ENCODE measurements at regions not wholly inside any gene's neighbourhood (a gene's known extent, or its start where the extent isn't known, plus 50 kb on each side); places are given as distances from the start of the nearest gene placed in this dataset.
"Not testable (repeated sequence)": the region's sequence is repeated elsewhere in the genome, so short reads cannot be mapped to it uniquely, and the experiment has no call there.

DNA sequence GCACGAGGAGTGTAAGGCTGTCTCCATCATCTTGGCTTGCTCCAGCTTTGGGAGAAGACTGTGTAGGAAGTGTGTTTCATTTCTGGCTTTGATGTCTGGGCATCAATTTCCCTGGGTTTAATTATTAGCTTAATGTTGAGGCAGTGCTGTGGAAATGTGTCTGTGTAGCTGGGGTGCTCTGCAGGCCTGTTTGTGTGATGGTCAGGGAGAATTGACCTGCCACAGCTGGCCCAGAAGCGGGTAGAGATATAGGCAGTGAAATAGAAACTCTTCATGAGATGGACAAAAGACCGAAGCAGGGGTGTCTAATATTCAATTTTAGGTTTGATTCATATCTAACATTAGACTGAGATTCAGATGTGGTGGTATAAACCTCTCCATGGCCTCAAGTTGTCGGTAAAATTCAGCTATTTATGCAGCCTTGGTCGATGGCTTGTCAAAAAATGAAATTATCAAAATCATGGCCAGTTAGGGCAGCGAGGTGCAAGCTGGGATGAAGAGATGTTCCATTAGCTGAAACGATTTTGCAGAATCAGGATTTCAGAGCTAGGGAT, 95.3 kb upstream of the SNX9 start:
- DNase-seq (ENCODE audit: low spot score): no peak

DNA sequence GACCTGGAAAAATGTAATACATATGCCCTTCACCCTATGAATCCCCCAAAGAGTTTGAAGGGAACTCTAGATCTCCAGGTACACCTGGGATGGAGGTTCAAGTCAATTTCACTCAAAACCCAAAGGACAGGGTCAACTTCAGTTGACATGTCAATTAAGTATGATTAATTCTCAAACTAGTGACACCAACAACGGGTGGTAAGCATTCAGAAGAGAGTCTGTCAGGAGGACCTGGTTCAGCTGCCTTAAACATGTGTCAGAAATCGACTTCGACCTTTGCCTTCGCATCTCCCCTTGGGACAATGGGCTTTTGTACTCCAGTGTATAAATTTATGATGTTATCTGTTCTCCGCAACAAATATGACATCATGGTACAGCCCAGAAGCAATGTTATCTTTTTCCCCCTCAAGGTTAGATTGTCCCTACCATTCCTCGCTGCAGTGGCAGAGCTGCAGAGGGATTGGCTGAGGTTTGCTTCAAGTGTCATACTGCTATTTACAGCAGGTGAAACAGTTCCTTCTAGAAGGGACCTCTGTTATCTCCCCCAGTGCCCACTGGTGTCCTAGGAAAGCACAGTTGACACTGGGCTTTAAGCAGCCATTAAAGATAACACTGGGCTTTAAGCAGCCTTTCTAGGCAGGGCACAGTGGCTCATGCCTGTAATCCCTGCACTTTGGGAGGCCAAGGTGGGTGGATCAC, 94.7 kb upstream of the SNX9 start:
- no peak for DNase-seq (ENCODE audit: low spot score)

DNA sequence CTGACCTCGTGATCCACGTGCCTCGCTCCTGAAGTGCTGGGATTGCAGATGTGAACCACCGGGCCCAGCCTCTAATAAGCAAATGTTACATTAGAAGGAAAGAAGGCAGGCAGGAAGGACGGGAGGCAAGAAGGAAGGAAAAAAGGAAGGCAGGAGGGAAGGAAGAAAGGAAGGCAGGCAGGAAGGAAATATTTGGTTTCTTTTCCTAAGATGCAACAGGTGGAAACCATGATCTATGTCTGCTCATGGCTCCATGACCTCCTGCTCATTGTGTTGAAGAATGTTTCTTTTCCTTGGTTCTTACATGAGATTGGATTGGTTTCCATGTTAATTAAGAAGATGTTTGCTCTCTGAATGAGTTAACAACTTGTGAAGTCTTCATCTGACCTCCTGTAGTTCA, 91.8 kb upstream of the SNX9 start:
- no peak for DNase-seq (ENCODE audit: low spot score)

DNA sequence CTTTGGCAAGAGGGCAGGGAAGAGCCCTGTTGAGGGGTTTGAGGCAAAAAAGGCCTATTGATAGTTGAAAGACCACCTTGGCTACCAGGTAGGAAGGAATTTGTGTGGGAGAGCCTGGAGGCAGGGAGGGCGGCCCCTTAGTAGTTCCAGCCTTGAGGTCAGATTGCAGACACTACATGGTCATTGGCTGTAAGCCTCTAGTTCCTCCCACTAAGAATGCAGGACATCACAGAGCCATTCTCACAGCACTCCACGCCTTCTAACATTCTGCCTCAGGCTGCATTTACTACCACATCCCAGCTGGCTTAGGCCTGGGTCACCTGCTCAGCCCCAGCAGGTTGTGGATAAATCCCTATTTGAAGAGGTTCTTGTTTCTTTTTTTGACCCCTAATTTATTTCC, 91.0 kb upstream of the SNX9 start:
- DNase-seq (ENCODE audit: low spot score): no peak

DNA sequence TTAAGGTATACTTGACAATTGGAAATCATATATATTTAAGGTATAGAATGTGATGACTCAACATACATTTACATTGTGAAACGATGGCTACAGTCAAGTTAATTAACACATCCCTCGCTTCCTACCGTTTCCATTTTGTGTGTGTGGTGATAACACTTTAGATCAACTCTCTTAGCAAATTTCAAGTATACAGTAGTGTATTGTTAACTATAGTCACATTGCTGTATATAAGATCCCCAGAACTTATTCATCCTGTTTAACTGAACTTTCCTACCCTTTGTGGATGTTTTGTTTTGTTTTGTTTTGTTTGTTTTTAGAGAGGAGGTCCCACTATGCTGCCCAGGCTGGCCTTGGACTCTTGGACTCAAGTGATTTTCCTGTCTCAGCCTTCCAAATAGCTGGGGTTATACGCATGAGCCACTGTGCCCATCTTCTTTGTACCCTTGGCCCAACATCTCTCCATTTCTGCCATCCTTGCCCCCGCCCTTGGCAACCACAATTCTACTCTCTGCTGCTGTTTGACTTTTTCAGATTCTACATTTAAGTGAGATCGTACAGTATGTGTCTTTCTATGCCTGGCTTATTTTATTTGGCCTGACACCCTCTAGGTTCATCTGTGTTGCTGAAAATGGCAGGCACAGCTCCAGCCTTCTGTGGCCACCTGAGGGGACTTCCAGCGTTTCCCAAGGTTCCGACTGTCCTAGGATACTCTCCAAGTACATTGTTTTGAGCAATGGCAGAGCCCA, 90.5 kb upstream of the SNX9 start:
- no peak for DNase-seq (ENCODE audit: low spot score)

DNA sequence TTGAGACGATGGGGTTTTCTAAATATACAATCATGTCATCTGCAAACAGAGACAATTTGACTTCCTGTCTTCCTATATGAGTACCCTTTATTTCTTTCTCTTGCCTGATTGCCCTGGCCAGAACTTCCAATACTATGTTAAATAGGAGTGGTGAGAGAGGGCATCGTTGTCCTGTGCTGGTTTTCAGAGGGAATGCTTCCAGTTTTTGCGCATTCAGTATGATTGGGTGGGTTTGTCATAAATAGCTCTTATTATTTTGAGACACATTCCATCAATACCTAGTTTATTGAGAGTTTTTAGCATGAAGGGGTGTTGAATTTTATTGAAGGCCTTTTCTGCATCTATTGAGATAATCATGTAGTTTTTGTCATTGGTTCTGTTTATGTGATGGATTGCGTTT, 86.5 kb upstream of the SNX9 start:
- not testable (repeated sequence) for DNase-seq (ENCODE audit: low spot score)

DNA sequence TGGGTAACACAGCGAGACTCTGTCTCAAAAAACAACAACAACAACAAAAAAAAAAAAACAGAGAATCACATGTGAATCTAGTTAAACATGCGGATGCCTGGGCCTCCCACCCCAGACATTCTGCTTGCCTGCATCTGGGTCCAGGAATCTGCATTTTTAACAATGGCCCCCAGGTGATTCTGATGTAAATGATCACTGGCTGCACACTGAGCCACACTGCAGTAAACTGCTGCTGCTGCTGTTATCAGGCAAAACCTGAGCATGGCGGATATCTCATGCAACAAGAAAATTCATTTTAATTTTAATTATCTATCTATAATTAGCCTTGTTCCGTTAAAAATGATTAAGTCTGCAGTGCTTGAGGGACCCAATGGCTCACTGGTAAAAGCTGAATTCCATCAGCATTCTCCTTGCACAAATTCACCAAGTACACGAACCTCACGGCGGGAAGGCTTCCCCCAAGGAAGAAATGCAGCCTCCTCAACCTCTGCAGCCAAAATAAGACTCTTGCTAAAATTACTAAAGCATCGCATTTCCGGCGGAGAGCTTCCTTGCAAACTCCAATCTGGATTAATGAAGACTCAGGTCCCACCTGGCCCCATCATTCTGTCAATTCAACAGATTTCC, 81.6 kb upstream of the SNX9 start:
- no peak for DNase-seq (ENCODE audit: low spot score)

DNA sequence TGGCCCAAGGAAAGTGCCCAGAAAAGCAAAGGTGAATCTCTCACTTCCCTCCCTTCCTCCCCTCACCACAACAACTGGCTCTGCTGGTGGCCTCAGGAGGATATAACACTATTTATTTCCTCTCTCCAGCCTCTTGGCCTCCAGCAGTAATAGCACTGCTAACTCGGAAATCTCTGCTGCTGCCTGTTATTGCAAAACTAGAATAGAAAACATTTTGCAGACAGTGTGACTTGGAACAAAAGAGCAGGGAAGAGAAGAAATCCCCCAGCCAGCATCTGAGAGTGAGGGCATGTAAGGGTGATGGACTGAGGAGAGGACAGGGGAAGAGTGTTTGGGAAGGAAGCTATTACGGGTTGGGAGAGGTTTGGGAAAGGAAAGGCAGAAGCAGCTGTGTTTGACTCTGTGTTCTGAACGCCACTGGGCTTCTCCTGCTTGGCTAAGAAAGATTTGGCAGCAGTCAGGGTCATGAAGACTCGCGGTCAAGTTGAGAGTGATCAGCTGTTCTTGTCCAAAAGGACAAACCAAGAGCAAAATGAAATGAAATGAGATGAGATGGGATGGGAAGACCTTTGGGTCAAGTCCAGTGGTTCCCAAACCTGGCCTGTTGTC, 81.0 kb upstream of the SNX9 start:
- no peak for DNase-seq (ENCODE audit: low spot score)

DNA sequence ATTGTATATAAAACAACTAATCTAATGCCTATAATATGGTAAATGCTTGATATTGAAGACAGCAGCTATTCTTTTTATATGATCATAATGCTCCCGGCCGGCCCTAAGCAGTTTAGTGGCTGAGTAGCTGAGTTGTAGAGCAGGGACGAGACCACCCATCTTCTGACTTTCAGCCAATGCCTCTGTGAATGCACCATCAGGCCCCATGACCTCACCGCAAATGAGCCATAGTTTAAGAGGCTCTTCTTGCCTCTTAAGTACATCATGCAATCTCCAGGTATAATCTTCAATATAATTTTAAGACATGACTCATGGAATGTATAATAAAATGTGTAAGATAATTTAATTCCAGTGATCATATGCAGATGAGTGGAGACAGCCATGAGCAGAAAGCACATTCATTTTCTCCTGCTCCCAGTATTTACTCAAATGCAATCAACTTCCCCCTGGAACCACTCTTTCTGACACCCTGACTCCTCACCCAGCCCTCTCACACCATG, 78.9 kb upstream of the SNX9 start:
- DNase-seq (ENCODE audit: low spot score): no peak

DNA sequence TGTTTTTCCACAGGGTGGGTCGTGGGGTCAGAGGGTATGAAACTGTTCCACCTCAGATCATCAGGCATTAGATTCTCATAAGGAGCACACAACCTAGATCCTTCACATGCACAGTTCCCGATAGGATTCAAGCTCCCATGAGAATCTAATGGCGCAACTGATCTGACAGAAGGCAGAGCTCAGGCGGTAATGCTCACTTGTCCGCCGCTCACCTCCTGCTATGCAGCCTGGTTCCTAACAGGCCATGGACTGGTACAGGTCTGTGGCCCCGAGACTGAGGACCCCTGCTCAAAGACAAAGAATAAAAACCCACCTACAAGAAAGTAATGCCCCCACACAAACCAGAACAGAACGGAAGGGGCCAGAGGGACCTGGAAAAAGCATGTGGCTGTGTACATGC, 76.1 kb upstream of the SNX9 start:
- DNase-seq (ENCODE audit: low spot score): no peak

DNA sequence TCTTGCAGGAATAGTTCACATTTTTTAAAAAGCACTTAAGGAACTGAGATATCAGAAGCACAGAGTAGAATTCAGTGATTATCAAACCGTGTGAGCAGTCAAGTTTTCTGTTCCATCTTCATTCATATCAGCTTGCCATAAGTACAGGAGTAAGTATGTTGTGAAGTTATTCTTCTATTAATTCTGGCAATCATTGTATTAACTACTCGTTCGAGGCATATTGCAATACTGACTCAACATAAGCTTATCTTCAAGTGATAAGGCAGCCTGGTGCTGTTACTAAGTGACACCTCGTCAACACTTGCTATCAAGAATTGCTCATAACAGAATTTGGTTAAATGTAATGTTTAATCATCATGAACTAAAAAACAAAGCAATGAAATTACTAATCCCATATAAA, 75.7 kb upstream of the SNX9 start:
- no peak for DNase-seq (ENCODE audit: low spot score)

DNA sequence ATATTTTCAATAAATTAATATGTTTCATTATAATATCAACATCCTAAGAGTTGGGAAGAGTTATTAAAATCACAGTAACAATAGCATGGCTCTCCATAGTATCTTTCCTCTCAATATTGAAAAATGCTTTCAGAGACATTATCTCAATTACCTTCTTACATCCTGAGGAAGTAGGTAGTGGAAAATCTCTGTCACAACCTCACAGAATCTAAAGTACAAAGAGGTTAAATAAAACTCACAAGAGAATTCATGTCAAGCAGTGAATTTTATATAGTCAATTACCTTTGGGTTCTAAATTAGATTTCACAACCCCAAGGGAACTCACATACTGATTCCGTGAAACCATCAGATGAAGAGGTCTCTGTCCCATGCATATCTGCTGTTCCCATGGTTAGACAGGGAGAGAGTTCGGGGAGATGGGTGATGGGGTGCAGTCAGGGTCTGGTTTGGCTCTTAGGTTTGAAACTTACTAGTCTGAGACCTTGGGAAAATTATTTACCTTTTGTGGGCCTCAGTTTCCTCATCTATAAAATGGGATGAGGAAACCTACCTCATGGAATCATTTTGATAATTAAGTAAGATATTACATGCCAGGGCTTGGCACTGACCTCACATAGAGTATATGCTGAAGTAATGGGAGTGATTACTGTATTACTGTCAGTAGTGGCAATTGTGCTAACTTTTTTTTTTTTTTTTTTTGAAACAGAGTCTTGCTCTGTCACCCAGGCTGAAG, 74.0 kb upstream of the SNX9 start:
- DNase-seq (ENCODE audit: low spot score): no peak

DNA sequence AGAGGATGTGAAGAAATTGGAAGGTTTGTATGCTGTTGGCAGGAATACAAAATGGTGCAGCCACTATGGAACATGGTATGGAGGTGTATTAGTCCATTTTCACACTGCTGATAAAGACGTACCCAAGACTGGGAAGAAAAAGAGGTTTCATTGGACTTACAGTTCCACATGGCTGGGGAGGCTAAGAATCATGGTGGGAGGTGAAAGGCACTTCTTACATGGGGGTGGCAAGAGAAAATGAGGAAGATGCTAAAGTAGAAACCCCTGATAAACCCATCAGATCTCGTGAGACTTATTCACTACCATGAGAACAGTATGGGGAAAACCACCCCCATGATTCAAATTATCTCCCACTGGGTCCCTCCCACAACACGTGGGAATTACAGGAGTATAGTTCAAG, 72.1 kb upstream of the SNX9 start:
- not testable (repeated sequence) for DNase-seq (ENCODE audit: low spot score)

DNA sequence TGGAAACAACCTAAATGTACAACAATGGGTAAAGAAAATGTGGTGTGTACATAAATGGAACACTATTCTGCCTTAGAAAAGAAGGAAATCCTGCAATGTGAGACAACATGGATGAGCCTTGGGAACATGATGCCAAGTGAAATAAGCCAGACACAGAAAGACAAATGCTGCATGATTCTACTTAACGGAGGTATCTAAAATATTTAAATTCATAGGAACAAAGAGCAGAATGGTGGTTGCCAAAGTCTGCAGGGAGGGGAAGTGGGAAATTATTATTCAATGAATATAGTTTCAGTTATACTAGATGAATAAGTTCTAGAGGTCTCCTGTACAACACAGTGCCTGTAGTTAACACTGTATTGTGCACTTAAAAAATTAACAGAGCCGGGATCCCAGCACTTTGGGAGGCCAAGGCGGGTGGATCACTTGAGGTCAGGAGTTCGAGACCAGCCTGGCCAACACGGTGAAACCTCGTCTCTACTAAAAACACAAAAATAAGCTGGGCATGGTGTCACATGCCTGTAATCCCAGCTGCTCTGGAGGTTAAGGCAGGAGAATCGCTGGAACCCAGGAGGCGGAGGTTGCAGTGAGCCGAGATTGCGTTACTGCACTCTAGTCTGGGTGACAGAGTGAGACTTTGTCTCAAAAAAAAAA, 71.4 kb upstream of the SNX9 start:
- no peak for DNase-seq (ENCODE audit: low spot score)

DNA sequence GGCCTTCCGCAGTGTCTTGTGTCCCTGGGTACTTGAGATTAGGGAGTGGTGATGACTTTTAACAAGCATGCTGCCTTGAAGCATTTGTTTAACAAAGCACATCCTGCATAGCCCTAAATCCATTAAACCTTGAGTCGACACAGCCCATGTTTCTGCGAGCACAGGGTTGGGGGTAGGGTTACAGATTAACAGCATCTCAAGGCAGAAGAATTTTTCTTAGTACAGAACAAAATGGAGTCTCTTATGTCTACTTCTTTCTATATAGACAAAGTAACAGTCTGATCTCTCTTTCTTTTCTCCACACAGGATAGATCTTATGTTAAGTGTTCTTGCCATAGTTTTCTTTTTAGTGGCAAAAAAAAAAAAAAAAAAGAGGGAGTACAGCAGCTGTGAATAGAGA, 70.2 kb upstream of the SNX9 start:
- DNase-seq (ENCODE audit: low spot score): not testable (repeated sequence)

DNA sequence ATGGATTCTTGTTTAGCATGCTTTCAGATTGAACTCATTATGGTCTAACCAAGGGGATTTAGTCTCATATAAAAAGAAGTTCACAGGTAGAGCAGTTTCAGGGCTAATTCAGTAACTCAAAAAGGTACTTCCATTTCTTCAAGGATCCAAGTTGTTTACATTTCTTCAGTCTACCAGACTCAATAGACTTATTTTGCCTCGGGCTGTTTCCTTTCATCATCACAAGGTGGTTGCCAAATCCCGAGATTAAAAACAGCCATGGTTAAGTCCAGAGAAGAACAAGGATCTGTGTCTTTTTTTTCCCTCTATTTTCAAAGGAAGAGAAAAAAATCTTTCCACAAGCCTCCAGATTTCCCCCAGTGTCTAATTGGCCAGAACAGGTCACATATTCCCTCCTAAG, 69.8 kb upstream of the SNX9 start:
- DNase-seq (ENCODE audit: low spot score): no peak

DNA sequence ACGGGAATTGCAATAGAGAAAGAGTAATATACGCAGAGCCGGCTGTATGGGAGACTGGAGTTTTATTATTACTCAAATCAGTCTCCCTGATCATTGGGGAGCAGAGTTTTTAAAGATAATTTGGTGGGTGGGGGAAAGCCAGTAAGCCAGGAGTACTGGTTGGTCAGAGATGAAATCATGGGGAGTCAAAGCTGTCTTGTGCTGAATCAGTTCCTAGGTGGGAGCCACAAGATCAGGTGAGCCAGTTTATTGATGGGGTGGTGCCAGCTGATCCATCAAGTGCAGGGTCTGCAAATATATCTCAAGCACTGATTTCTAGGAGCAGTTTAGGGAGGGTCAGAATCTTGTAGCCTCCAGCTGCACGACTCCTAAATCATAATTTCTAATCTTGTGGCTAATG, 69.2 kb upstream of the SNX9 start:
- not testable (repeated sequence) for DNase-seq (ENCODE audit: low spot score)

DNA sequence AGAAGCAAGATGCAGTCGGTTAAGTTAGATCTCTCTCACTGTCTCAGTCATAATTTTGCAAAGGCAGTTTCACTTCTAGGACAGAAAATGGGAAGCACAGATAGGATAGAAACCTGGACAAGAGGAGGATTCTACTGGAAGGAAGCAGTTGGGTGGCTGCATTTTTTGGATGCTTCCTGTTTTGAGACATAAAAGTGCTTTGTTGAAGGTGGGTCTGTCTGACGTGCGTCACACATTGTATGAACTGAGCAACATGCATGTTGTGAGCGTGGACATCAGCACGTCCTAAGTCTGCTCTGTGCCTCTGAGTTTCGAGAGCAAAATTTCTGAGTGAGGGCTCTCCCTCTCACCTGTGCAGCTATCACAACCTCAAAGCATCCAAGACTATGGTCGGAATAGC, 68.7 kb upstream of the SNX9 start:
- DNase-seq (ENCODE audit: low spot score): no peak

DNA sequence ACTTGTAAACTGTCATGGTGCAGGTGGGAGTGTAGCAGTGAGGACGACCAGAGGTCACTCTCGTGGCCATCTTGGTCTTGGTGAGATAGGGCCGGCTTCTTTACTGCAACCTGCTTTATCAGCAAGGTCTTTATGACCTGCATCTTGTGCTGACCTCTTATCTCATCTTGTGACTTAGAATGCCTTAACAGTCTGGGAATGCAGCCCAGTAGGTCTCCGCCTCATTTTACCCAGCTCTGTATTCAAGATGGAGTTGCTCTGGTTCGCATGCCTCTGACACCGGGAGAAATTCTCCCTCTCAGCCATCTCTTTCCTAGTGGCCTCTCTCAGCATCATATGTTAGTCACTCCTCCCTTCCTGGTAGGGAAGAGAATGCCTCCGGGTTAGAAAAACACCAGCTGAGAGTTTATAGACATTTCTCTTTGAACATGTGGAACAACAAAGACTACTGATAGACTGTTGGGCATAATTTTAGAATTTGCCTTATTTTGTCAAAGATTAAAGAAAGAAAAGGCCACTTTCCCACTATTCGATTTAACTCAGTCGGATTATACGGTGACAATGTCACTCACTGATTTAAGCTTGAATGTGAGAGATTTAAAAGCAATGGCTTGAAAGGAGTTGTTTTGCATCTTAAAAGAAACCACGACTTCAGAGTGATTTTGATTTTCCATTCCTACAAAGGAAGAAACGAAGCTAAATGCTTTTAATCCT, 67.9 kb upstream of the SNX9 start:
- no peak for DNase-seq (ENCODE audit: low spot score)

DNA sequence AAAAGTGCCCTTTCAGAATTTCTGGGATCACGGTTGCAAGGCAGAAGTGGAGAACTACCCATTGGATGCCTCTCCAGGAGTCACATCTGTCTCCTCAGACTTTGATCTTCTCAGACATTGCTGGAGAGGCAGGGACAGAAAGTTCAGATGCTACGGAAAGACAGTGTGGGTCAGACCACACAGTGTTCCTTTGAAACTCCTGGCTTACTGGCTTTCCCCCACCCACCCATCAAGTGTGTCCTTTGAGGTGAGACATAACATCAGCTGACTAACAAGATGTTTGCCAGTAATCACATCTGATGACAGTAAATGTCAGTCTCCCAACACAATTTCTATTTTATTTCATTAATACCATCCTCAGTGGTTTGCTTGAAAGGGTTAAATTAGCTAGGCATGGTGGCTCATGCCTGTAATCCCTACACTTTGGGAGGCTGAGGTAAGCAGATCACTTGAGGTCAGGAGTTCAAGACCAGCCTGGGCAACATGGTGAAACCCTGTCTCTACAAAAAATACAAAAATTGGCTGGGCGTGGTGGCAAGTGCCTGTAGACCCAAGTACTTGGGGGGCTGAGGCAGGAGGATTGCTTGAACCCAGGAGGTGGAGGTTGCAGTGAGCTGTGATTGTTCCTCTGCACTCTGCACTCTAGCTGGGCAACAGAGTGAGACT, 67.2 kb upstream of the SNX9 start:
- peak; percentile 19 for DNase-seq (ENCODE audit: low spot score)

All from CD4-positive, alpha-beta T cell treated with Interleukin-15 for 4 hours (primary cell).